Endothelial cell of umbilical vein (primary cell): ENCODE measurements at regions not wholly inside any gene's neighbourhood (a gene's known extent, or its start where the extent isn't known, plus 50 kb on each side); places are given as distances from the start of the nearest gene placed in this dataset.

Experiments used
- CTCF ChIP-seq, 2 donors: IDR thresholded peaks; 1 replicate in 1 of 2; 2 replicates in 1 of 2; pipeline ENCODE4 v1.5.1; 2011; ENCODE audit warnings: low read length in 2 of 2, mild to moderate bottlenecking in 2 of 2, moderate library complexity in 2 of 2, control low read depth in 1 of 2, inconsistent platforms in 1 of 2, low read depth in 1 of 2; ENCODE audit not compliant: insufficient read depth in 1 of 2; ENCODE audit errors: extremely low read depth in 1 of 2
- MAX ChIP-seq: IDR thresholded peaks from 2 replicates; pipeline ENCODE4 v1.6.1; 2011; ENCODE audit not compliant: insufficient read depth, insufficient read length
- POLR2A ChIP-seq: IDR thresholded peaks from 2 replicates; pipeline ENCODE4 v1.6.1; 2012; ENCODE audit warnings: low read depth, mild to moderate bottlenecking, control low read depth, low read length

- TF ChIP-seq CTCF (IDR thresholded peaks at IDR 0.05; ENCODE audit: extremely low read depth in 1 of 2, insufficient read depth in 1 of 2, low read depth in 1 of 2, low read length in 2 of 2) (no peak), MAX (no peak), POLR2A (no peak)
Observed at GRCh38 chr4:164203476-164203875, 550.5 kb upstream of the SMIM31 start.
